Neural cell (in vitro differentiated cells): ENCODE measurements at regions not wholly inside any gene's neighbourhood (a gene's known extent, or its start where the extent isn't known, plus 50 kb on each side); places are given as distances from the start of the nearest gene placed in this dataset.

ENCODE experiments used
- H2AFZ ChIP-seq: fragments of 200-600, 300-800 bp; sonication (generic), shearing (Covaris generic); 2 replicates; pipeline ENCODE4 v1.6.0; 2014; ENCODE audit warnings: low read depth, mild to moderate bottlenecking, antibody characterized with exemption, low read length, moderate library complexity
- H3F3A ChIP-seq: fragments of 200-600 bp; shearing (Covaris generic); 2 replicates; pipeline ENCODE4 v1.6.1; 2016; ENCODE audit warnings: mild to moderate bottlenecking, moderate library complexity, mixed read lengths, antibody characterized with exemption, low read length; ENCODE audit not compliant: insufficient read depth, poor library complexity, severe bottlenecking
- H3K27ac ChIP-seq: fragments of 200-600, 300-800 bp; sonication (generic), shearing (Covaris generic); 2 replicates; pipeline ENCODE4 v1.5.1; 2014; ENCODE audit warnings: mild to moderate bottlenecking, low read length, moderate library complexity
- H3K27me3 ChIP-seq: fragments of 300-800, 200-600 bp; sonication (generic), shearing (Covaris generic); 2 replicates; pipeline ENCODE4 v1.6.0; 2014; ENCODE audit warnings: mild to moderate bottlenecking, low read depth, low read length, moderate library complexity; ENCODE audit not compliant: insufficient read depth
- H3K36me3 ChIP-seq: fragments of 300-800, 200-600 bp; sonication (generic), shearing (Covaris generic); 2 replicates; pipeline ENCODE4 v1.5.1; 2014; ENCODE audit warnings: mild to moderate bottlenecking, antibody characterized with exemption, low read length, moderate library complexity; ENCODE audit not compliant: insufficient read depth
- H3K4me2 ChIP-seq: fragments of 300-800, 200-600 bp; sonication (generic), shearing (Covaris generic); 2 replicates; pipeline ENCODE4 v1.6.0; 2014; ENCODE audit warnings: mild to moderate bottlenecking, low read length
- H3K4me3 ChIP-seq: fragments of 300-800, 200-600 bp; sonication (generic), shearing (Covaris generic); 2 replicates; pipeline ENCODE4 v1.5.1; 2014; ENCODE audit warnings: mild to moderate bottlenecking, low read length, moderate library complexity
- H3K79me2 ChIP-seq: fragments of 200-600 bp; shearing (Covaris generic); replicated peaks from 2 replicates; pipeline ENCODE4 v1.6.0; 2014; ENCODE audit warnings: mild to moderate bottlenecking, low read length, moderate library complexity; ENCODE audit not compliant: insufficient read depth
- H3K9ac ChIP-seq: fragments of 300-800, 200-600 bp; sonication (generic), shearing (Covaris generic); 2 replicates; pipeline ENCODE4 v1.6.1; 2016; ENCODE audit warnings: mild to moderate bottlenecking, low read length, mixed read lengths
- H3K9me2 ChIP-seq: fragments of 200-600 bp; shearing (Covaris generic); 2 replicates; pipeline ENCODE4 v1.6.1; 2016; ENCODE audit warnings: mild to moderate bottlenecking, low read length, mixed read lengths; ENCODE audit not compliant: insufficient read depth
- H3K9me3 ChIP-seq: fragments of 200-600, 300-800 bp; sonication (generic), shearing (Covaris generic); 2 replicates; pipeline ENCODE4 v1.6.1; 2016; ENCODE audit warnings: mild to moderate bottlenecking, mixed run types, low read length, moderate library complexity, mixed read lengths
- H4K20me1 ChIP-seq: fragments of 200-600 bp; shearing (Covaris generic); 2 replicates; pipeline ENCODE4 v1.6.1; 2016; ENCODE audit warnings: mild to moderate bottlenecking, mixed run types; ENCODE audit not compliant: insufficient read depth
- EP300 ChIP-seq: fragments of 450-650 bp; conservative IDR thresholded peaks from 2 replicates; pipeline ENCODE4 v1.6.1; 2014; ENCODE audit warnings: antibody characterized with exemption, mild to moderate bottlenecking, moderate library complexity; ENCODE audit not compliant: poor library complexity, severe bottlenecking
- EZH2 ChIP-seq: fragments of 200-600, 300-800 bp; shearing (Covaris generic), sonication (generic); IDR thresholded peaks from 2 replicates; pipeline ENCODE4 v1.6.1; 2014; ENCODE audit warnings: antibody characterized with exemption, low read length, borderline replicate concordance, mild to moderate bottlenecking; ENCODE audit not compliant: insufficient read depth, poor library complexity, severe bottlenecking
- MXI1 ChIP-seq: fragments of 450-650 bp; conservative IDR thresholded peaks from 2 replicates; pipeline ENCODE4 v1.6.1; 2014; ENCODE audit warnings: antibody characterized with exemption, mild to moderate bottlenecking; ENCODE audit not compliant: poor library complexity, severe bottlenecking
- POLR2AphosphoS5 ChIP-seq: IDR thresholded peaks from 2 replicates; pipeline ENCODE4 v1.6.1; 2012
- RAD21 ChIP-seq: fragments of 450-650 bp; conservative IDR thresholded peaks from 2 replicates; pipeline ENCODE4 v1.6.1; 2014; ENCODE audit warnings: antibody characterized with exemption, mild to moderate bottlenecking, moderate library complexity
- SMC3 ChIP-seq: fragments of 450-650 bp; conservative IDR thresholded peaks from 2 replicates; pipeline ENCODE4 v1.6.1; 2014; ENCODE audit warnings: antibody characterized with exemption, mild to moderate bottlenecking, moderate library complexity; ENCODE audit not compliant: poor library complexity
- TAF1 ChIP-seq: IDR thresholded peaks from 2 replicates; pipeline ENCODE4 v1.6.1; 2012; ENCODE audit warnings: low read depth
- TF ChIP-seq, protein P1 (sequence below): IDR thresholded peaks from 2 replicates; pipeline ENCODE4 v1.6.1; 2012; ENCODE audit warnings: borderline replicate concordance
- TF ChIP-seq, protein P2 (sequence below): fragments of 450-650 bp; IDR thresholded peaks from 2 replicates; pipeline ENCODE4 v1.5.1; 2014; ENCODE audit warnings: antibody characterized with exemption, mild to moderate bottlenecking, moderate library complexity; ENCODE audit not compliant: poor library complexity, severe bottlenecking

DNA sequence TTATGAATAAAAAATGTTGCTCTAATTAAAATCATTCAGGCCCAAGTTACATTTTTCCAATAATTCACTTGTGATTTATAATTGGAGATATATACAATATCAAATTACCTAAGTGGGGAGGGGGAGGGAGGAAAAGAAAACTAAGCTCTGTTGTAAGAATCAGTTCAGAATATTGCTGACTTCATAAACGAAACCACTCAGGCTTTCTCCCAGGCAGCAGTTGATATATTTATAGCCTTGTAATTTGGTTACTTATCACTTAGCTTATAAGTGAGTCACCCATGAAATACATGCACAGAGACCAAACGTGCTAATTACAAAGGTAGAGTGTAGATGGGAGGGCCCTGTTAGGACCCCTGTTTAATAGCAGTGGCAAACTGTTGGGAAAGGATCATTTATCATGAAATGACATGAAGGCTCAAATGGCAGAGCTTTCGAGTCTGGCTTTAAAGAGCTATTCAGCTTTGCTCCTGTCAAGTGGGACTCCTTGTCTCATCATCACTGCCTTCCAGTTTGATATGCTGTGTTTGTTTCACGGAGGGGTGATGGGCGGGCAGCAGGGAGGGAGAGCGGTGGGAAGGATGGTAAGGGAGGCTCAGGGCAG, 105.6 kb upstream of the PGRMC2 start:
- Histone ChIP-seq H2AFZ (no peak overlapping the region), H4K20me1 (no peaks in the 10 kb centered on the region)

DNA sequence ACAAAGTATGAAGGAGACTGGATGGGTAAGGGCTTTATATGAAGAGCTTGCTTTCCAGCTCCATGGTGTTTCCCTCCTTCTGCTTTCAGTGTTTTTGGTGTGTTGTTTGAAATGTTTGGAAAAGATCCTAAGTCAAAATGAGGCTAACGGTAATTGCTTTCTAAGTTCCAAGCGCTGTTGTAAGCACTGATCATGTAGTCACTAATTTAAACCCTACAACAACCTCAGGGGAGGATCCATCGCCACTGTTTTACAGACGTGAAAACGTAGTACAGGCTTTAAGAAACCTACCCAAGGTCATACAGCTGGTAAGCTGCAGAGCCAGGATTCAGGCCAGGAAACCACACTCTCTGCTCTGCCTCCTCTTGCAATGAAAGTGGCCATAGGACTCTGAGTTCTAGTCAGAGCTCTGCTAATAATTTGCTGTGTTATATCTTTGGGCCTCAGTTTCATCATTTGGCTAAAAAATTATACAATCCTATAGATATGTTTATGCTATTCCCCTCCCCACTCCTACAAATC, 102.9 kb upstream of the PGRMC2 start:
- Histone ChIP-seq H3K9ac (no peak overlapping the region), H3K4me2 (no peak overlapping the region), H3K27me3 (no peaks in the 10 kb centered on the region), H3K27ac (no peak overlapping the region), H2AFZ (no peak overlapping the region), H3F3A (no peaks in the 10 kb centered on the region), H3K79me2 (no peaks in the 10 kb centered on the region), H3K9me3 (no peaks in the 10 kb centered on the region), H3K4me3 (no peak overlapping the region), H4K20me1 (no peaks in the 10 kb centered on the region), H3K36me3 (no peaks in the 10 kb centered on the region), H3K9me2 (no peaks in the 10 kb centered on the region)
- TF ChIP-seq EP300, result no peak
- no peak for TF ChIP-seq RAD21
- no peak for TF ChIP-seq SMC3
- TF ChIP-seq MXI1, result no peak
- TF ChIP-seq EZH2, result no peak
- no peak for TF ChIP-seq TAF1
- TF ChIP-seq, protein P1, sequence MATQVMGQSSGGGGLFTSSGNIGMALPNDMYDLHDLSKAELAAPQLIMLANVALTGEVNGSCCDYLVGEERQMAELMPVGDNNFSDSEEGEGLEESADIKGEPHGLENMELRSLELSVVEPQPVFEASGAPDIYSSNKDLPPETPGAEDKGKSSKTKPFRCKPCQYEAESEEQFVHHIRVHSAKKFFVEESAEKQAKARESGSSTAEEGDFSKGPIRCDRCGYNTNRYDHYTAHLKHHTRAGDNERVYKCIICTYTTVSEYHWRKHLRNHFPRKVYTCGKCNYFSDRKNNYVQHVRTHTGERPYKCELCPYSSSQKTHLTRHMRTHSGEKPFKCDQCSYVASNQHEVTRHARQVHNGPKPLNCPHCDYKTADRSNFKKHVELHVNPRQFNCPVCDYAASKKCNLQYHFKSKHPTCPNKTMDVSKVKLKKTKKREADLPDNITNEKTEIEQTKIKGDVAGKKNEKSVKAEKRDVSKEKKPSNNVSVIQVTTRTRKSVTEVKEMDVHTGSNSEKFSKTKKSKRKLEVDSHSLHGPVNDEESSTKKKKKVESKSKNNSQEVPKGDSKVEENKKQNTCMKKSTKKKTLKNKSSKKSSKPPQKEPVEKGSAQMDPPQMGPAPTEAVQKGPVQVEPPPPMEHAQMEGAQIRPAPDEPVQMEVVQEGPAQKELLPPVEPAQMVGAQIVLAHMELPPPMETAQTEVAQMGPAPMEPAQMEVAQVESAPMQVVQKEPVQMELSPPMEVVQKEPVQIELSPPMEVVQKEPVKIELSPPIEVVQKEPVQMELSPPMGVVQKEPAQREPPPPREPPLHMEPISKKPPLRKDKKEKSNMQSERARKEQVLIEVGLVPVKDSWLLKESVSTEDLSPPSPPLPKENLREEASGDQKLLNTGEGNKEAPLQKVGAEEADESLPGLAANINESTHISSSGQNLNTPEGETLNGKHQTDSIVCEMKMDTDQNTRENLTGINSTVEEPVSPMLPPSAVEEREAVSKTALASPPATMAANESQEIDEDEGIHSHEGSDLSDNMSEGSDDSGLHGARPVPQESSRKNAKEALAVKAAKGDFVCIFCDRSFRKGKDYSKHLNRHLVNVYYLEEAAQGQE, result no peak
- no peak for TF ChIP-seq POLR2AphosphoS5
- TF ChIP-seq, protein P2, sequence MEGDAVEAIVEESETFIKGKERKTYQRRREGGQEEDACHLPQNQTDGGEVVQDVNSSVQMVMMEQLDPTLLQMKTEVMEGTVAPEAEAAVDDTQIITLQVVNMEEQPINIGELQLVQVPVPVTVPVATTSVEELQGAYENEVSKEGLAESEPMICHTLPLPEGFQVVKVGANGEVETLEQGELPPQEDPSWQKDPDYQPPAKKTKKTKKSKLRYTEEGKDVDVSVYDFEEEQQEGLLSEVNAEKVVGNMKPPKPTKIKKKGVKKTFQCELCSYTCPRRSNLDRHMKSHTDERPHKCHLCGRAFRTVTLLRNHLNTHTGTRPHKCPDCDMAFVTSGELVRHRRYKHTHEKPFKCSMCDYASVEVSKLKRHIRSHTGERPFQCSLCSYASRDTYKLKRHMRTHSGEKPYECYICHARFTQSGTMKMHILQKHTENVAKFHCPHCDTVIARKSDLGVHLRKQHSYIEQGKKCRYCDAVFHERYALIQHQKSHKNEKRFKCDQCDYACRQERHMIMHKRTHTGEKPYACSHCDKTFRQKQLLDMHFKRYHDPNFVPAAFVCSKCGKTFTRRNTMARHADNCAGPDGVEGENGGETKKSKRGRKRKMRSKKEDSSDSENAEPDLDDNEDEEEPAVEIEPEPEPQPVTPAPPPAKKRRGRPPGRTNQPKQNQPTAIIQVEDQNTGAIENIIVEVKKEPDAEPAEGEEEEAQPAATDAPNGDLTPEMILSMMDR, result no peak

More for the DNA sequence above, 105.6 kb upstream of the PGRMC2 start:
- H3K36me3 ChIP-seq, result no peaks in the 10 kb centered on the region
- no peaks in the 10 kb centered on the region for H3K27me3 ChIP-seq
- H3K4me2 ChIP-seq, result peak overlapping the region; percentile 5
- no peaks in the 10 kb centered on the region for H3K9me2 ChIP-seq
- H3F3A ChIP-seq, result no peaks in the 10 kb centered on the region
- H3K79me2 ChIP-seq, result no peaks in the 10 kb centered on the region
- peak overlapping the region; percentile 59 for H3K27ac ChIP-seq
- H3K4me3 ChIP-seq, result peak overlapping the region; percentile 16
- TF ChIP-seq EP300 (peak; percentile 93), EZH2 (no peak), MXI1 (no peak), SMC3 (no peak), RAD21 (peak; percentile 20), TAF1 (no peak), POLR2AphosphoS5 (peak; percentile 67)
- TF ChIP-seq, protein P1, result peak; percentile 20
- TF ChIP-seq, protein P2, result no peak
- H3K9ac ChIP-seq, result peak overlapping the region; percentile 14
- H3K9me3 ChIP-seq, result no peaks in the 10 kb centered on the region
